Activated T-helper 17 cell treated with anti-CD3 and anti-CD28 coated beads, Interleukin-2, amount 50 U/mL, for 72 hours (primary cell): ENCODE measurements at regions not wholly inside any gene's neighbourhood (a gene's known extent, or its start where the extent isn't known, plus 50 kb on each side); places are given as distances from the start of the nearest gene placed in this dataset.

Experiments used
- ATAC-seq: fragments of 150-1000 bp; cut with Tn5 transposase; replicated peaks from 2 replicates; pipeline ENCODE4 v1.10.0; 2021; ENCODE audit warnings: mild to moderate bottlenecking, moderate library complexity
- H3K27ac Mint-ChIP-seq: one replicate; pipeline ENCODE4 v1.8.0; 2022; ENCODE audit warnings: mixed read lengths
- H3K27me3 Mint-ChIP-seq: one replicate; pipeline ENCODE4 v1.8.0; 2022; ENCODE audit warnings: mixed read lengths
- H3K36me3 Mint-ChIP-seq: one replicate; pipeline ENCODE4 v1.8.0; 2022; ENCODE audit warnings: low read depth, mild to moderate bottlenecking, mixed read lengths
- H3K4me1 Mint-ChIP-seq: one replicate; pipeline ENCODE4 v1.8.0; 2022; ENCODE audit warnings: mixed read lengths
- H3K4me3 Mint-ChIP-seq: one replicate; pipeline ENCODE4 v1.8.0; 2022; ENCODE audit warnings: mild to moderate bottlenecking, mixed read lengths
- H3K9me3 Mint-ChIP-seq: one replicate; pipeline ENCODE4 v1.8.0; 2022; ENCODE audit warnings: mixed read lengths

- no peak for ATAC-seq
- Mint-ChIP-seq H3K4me1 (no peaks in the 10 kb centered on the region), H3K4me3 (no peak overlapping the region), H3K36me3 (no peaks in the 10 kb centered on the region), H3K9me3 (peaks cover 8% of the 10 kb centered on the region), H3K27me3 (no peaks in the 10 kb centered on the region), H3K27ac (no peak overlapping the region)
Measured at GRCh38 chr5:164869325-164869724, 1363.9 kb downstream of the MAT2B start.

GRCh38 chr5:164876793-164877192 is 1371.4 kb downstream of the MAT2B start:
- ATAC-seq: no peak
- no peak overlapping the region for H3K27ac Mint-ChIP-seq

GRCh38 chr5:164881442-164881841 is 1376.0 kb downstream of the MAT2B start:
- no peak for ATAC-seq
- no peak overlapping the region for H3K27ac Mint-ChIP-seq
- H3K9me3 Mint-ChIP-seq: peaks cover 10% of the 10 kb centered on the region
- H3K36me3 Mint-ChIP-seq: no peaks in the 10 kb centered on the region
- no peaks in the 10 kb centered on the region for H3K27me3 Mint-ChIP-seq
- no peak overlapping the region for H3K4me3 Mint-ChIP-seq
- H3K4me1 Mint-ChIP-seq: no peaks in the 10 kb centered on the region

More at GRCh38 chr5:164876793-164877192, 1371.4 kb downstream of the MAT2B start:
- Mint-ChIP-seq H3K9me3 (peaks cover 11% of the 10 kb centered on the region), H3K27me3 (no peaks in the 10 kb centered on the region), H3K36me3 (no peaks in the 10 kb centered on the region), H3K4me3 (no peak overlapping the region), H3K4me1 (no peaks in the 10 kb centered on the region)

- no peak overlapping the region for H3K4me3 Mint-ChIP-seq
- H3K36me3 Mint-ChIP-seq: no peaks in the 10 kb centered on the region
- no peaks in the 10 kb centered on the region for H3K4me1 Mint-ChIP-seq
- H3K9me3 Mint-ChIP-seq: peaks cover 7% of the 10 kb centered on the region
- H3K27me3 Mint-ChIP-seq: no peaks in the 10 kb centered on the region
- ATAC-seq: no peak
- H3K27ac Mint-ChIP-seq: no peak overlapping the region
Measured at GRCh38 chr5:164885179-164885578, 1379.8 kb downstream of the MAT2B start.

GRCh38 chr5:164893071-164893470 is 1387.7 kb downstream of the MAT2B start:
- H3K36me3 Mint-ChIP-seq: no peaks in the 10 kb centered on the region
- no peaks in the 10 kb centered on the region for H3K27me3 Mint-ChIP-seq
- H3K4me1 Mint-ChIP-seq: no peaks in the 10 kb centered on the region
- H3K9me3 Mint-ChIP-seq: peaks cover 3% of the 10 kb centered on the region
- ATAC-seq: no peak
- H3K4me3 Mint-ChIP-seq: no peak overlapping the region
- no peak overlapping the region for H3K27ac Mint-ChIP-seq

- no peak for ATAC-seq
- H3K9me3 Mint-ChIP-seq: peaks cover 20% of the 10 kb centered on the region
- no peak overlapping the region for H3K4me3 Mint-ChIP-seq
- no peaks in the 10 kb centered on the region for H3K36me3 Mint-ChIP-seq
- no peaks in the 10 kb centered on the region for H3K4me1 Mint-ChIP-seq
- H3K27ac Mint-ChIP-seq: no peak overlapping the region
- no peaks in the 10 kb centered on the region for H3K27me3 Mint-ChIP-seq
Measured at GRCh38 chr5:164898705-164899104, 1393.3 kb downstream of the MAT2B start.

- no peaks in the 10 kb centered on the region for H3K4me1 Mint-ChIP-seq
- peaks cover 12% of the 10 kb centered on the region for H3K9me3 Mint-ChIP-seq
- no peak overlapping the region for H3K27ac Mint-ChIP-seq
- no peak for ATAC-seq
- H3K36me3 Mint-ChIP-seq: no peaks in the 10 kb centered on the region
- H3K4me3 Mint-ChIP-seq: no peak overlapping the region
- H3K27me3 Mint-ChIP-seq: no peaks in the 10 kb centered on the region
Measured at GRCh38 chr5:164909673-164910072, 1404.3 kb downstream of the MAT2B start.

- Mint-ChIP-seq H3K4me3 (no peak overlapping the region), H3K4me1 (no peaks in the 10 kb centered on the region), H3K36me3 (no peaks in the 10 kb centered on the region), H3K27me3 (no peaks in the 10 kb centered on the region), H3K27ac (no peak overlapping the region), H3K9me3 (peaks cover 22% of the 10 kb centered on the region)
- ATAC-seq: no peak
Measured at GRCh38 chr5:164921722-164922121, 1416.3 kb downstream of the MAT2B start.

GRCh38 chr5:164934039-164934438 is 1428.6 kb downstream of the MAT2B start:
- Mint-ChIP-seq H3K4me1 (no peaks in the 10 kb centered on the region), H3K27ac (no peak overlapping the region), H3K9me3 (peaks cover 18% of the 10 kb centered on the region), H3K27me3 (no peaks in the 10 kb centered on the region), H3K36me3 (no peaks in the 10 kb centered on the region), H3K4me3 (no peak overlapping the region)
- no peak for ATAC-seq

GRCh38 chr5:164934561-164934960 is 1429.1 kb downstream of the MAT2B start:
- H3K27ac Mint-ChIP-seq: no peak overlapping the region
- peaks cover 18% of the 10 kb centered on the region for H3K9me3 Mint-ChIP-seq
- H3K4me3 Mint-ChIP-seq: no peak overlapping the region
- no peaks in the 10 kb centered on the region for H3K36me3 Mint-ChIP-seq
- H3K4me1 Mint-ChIP-seq: no peaks in the 10 kb centered on the region
- H3K27me3 Mint-ChIP-seq: no peaks in the 10 kb centered on the region
- ATAC-seq: no peak

GRCh38 chr5:164941132-164941531 is 1435.7 kb downstream of the MAT2B start:
- Mint-ChIP-seq H3K4me1 (no peaks in the 10 kb centered on the region), H3K27me3 (no peaks in the 10 kb centered on the region), H3K4me3 (no peak overlapping the region), H3K9me3 (peaks cover 17% of the 10 kb centered on the region), H3K27ac (no peak overlapping the region), H3K36me3 (no peaks in the 10 kb centered on the region)
- no peak for ATAC-seq

- Mint-ChIP-seq H3K27ac (no peak overlapping the region), H3K4me1 (no peaks in the 10 kb centered on the region), H3K36me3 (no peaks in the 10 kb centered on the region), H3K4me3 (no peak overlapping the region), H3K9me3 (peaks cover 3% of the 10 kb centered on the region), H3K27me3 (no peaks in the 10 kb centered on the region)
- no peak for ATAC-seq
Measured at GRCh38 chr5:164950927-164951326, 1445.5 kb downstream of the MAT2B start.

GRCh38 chr5:164951570-164951969 is 1446.2 kb downstream of the MAT2B start:
- H3K4me1 Mint-ChIP-seq: no peaks in the 10 kb centered on the region
- no peak overlapping the region for H3K4me3 Mint-ChIP-seq
- no peaks in the 10 kb centered on the region for H3K27me3 Mint-ChIP-seq
- ATAC-seq: no peak
- peaks cover 3% of the 10 kb centered on the region for H3K9me3 Mint-ChIP-seq
- H3K27ac Mint-ChIP-seq: no peak overlapping the region
- H3K36me3 Mint-ChIP-seq: no peaks in the 10 kb centered on the region

- ATAC-seq: no peak
- Mint-ChIP-seq H3K4me3 (no peak overlapping the region), H3K27ac (no peak overlapping the region), H3K27me3 (no peaks in the 10 kb centered on the region), H3K9me3 (peaks cover 9% of the 10 kb centered on the region), H3K36me3 (no peaks in the 10 kb centered on the region), H3K4me1 (no peaks in the 10 kb centered on the region)
Measured at GRCh38 chr5:164958688-164959087, 1453.3 kb downstream of the MAT2B start.

- Mint-ChIP-seq H3K4me3 (no peak overlapping the region), H3K9me3 (peaks cover 9% of the 10 kb centered on the region), H3K27me3 (no peaks in the 10 kb centered on the region), H3K4me1 (no peaks in the 10 kb centered on the region), H3K36me3 (no peaks in the 10 kb centered on the region), H3K27ac (no peak overlapping the region)
- no peak for ATAC-seq
Measured at GRCh38 chr5:164959761-164960160, 1454.3 kb downstream of the MAT2B start.

- no peaks in the 10 kb centered on the region for H3K27me3 Mint-ChIP-seq
- peaks cover 3% of the 10 kb centered on the region for H3K9me3 Mint-ChIP-seq
- no peaks in the 10 kb centered on the region for H3K36me3 Mint-ChIP-seq
- H3K4me3 Mint-ChIP-seq: no peak overlapping the region
- no peak overlapping the region for H3K27ac Mint-ChIP-seq
- no peaks in the 10 kb centered on the region for H3K4me1 Mint-ChIP-seq
- no peak for ATAC-seq
Measured at GRCh38 chr5:164962329-164962961, 1457.0 kb downstream of the MAT2B start.
